ENCODE measurements at regions not wholly inside any gene's neighbourhood (a gene's known extent, or its start where the extent isn't known, plus 50 kb on each side); places are given as distances from the start of the nearest gene placed in this dataset.

GRCh38 chr13:33445024-33445423, 159.5 kb upstream of the STARD13 start:
- no peak overlapping the region for H3K4me3 ChIP-seq (ENCODE audit: low read depth, low read length)
- no peak overlapping the region for H3K27ac ChIP-seq
- TF ChIP-seq CTCF (IDR thresholded peaks at IDR 0.05; ENCODE audit: low read depth, low read length, missing control alignments) = no peak
- no peaks in the 10 kb centered on the region for H3K36me3 ChIP-seq (replicated peaks)
- in situ Hi-C loops (cut with HindIII; ENCODE audit: low pct_ligation_motif_present, low sequenced_read_pairs) = no loop called here
- no peaks in the 10 kb centered on the region for H3K27me3 ChIP-seq (replicated peaks)
- no peak for DNase-seq

- TF ChIP-seq CTCF (IDR thresholded peaks at IDR 0.05; ENCODE audit: low read depth, low read length, missing control alignments) = no peak
- H3K27me3 ChIP-seq (replicated peaks) = no peaks in the 10 kb centered on the region
Observed at GRCh38 chr13:33445476-33445875, 159.9 kb upstream of the STARD13 start.

GRCh38 chr13:33446821-33447725, 161.5 kb upstream of the STARD13 start:
- no peak overlapping the region for H3K4me3 ChIP-seq (ENCODE audit: low read depth, low read length)
- no peaks in the 10 kb centered on the region for H3K27me3 ChIP-seq (replicated peaks)
- DNase-seq = no peak
- no peak for TF ChIP-seq CTCF (IDR thresholded peaks at IDR 0.05; ENCODE audit: low read depth, low read length, missing control alignments)
- in situ Hi-C loops (cut with HindIII; ENCODE audit: low pct_ligation_motif_present, low sequenced_read_pairs) = no loop called here
- H3K36me3 ChIP-seq (replicated peaks) = no peaks in the 10 kb centered on the region
- no peak overlapping the region for H3K27ac ChIP-seq

More at GRCh38 chr13:33445476-33445875, 159.9 kb upstream of the STARD13 start:
- no peaks in the 10 kb centered on the region for H3K36me3 ChIP-seq (replicated peaks)
- in situ Hi-C loops (cut with HindIII; ENCODE audit: low pct_ligation_motif_present, low sequenced_read_pairs) = no loop called here
- H3K27ac ChIP-seq = no peak overlapping the region
- no peak overlapping the region for H3K4me3 ChIP-seq (ENCODE audit: low read depth, low read length)
- no peak for DNase-seq

GRCh38 chr13:33448889-33449288, 163.3 kb upstream of the STARD13 start:
- Histone ChIP-seq H3K27ac (no peak overlapping the region), H3K4me3 (ENCODE audit: low read depth, low read length) (no peak overlapping the region), H3K36me3 (replicated peaks) (no peaks in the 10 kb centered on the region), H3K27me3 (replicated peaks) (no peaks in the 10 kb centered on the region)
- in situ Hi-C loops (cut with HindIII; ENCODE audit: low pct_ligation_motif_present, low sequenced_read_pairs) = no loop called here
- TF ChIP-seq CTCF (IDR thresholded peaks at IDR 0.05; ENCODE audit: low read depth, low read length, missing control alignments) = no peak
- no peak for DNase-seq

- DNase-seq = no peak
Observed at GRCh38 chr13:33450956-33451709, 165.6 kb upstream of the STARD13 start.

More at GRCh38 chr13:33450956-33451709, 165.6 kb upstream of the STARD13 start:
- Histone ChIP-seq H3K36me3 (replicated peaks) (no peaks in the 10 kb centered on the region), H3K27me3 (replicated peaks) (no peaks in the 10 kb centered on the region), H3K4me3 (ENCODE audit: low read depth, low read length) (no peak overlapping the region), H3K27ac (no peak overlapping the region)
- no peak for TF ChIP-seq CTCF (IDR thresholded peaks at IDR 0.05; ENCODE audit: low read depth, low read length, missing control alignments)
- in situ Hi-C loops (cut with HindIII; ENCODE audit: low pct_ligation_motif_present, low sequenced_read_pairs) = no loop called here
